Keratinocyte (primary cell): ENCODE measurements at regions not wholly inside any gene's neighbourhood (a gene's known extent, or its start where the extent isn't known, plus 50 kb on each side); places are given as distances from the start of the nearest gene placed in this dataset.

Experiments used
- DNase-seq: peaks from one replicate; pipeline ENCODE4 v3.0.0-alpha.2; 2011; ENCODE audit warnings: low read depth, missing footprints, low spot score
- FAIRE-seq: peaks from 2 replicates; lab custom pipeline; 2011; peaks lifted over from hg19 to GRCh38; lab: Jason Lieb, UNC
- H2AFZ ChIP-seq: 2 replicates; pipeline ENCODE4 v1.6.0; 2012; ENCODE audit warnings: low read length, control low read depth, inconsistent platforms; ENCODE audit not compliant: control insufficient read depth
- H3K27ac ChIP-seq: 2 replicates; pipeline ENCODE4 v1.5.1; 2011; ENCODE audit warnings: low read length; ENCODE audit not compliant: control insufficient read depth, insufficient read depth
- H3K27me3 ChIP-seq: 3 replicates; pipeline ENCODE4 v1.6.0; 2011; ENCODE audit warnings: low read length; ENCODE audit not compliant: control insufficient read depth, insufficient read depth; ENCODE audit errors: extremely low read depth
- H3K36me3 ChIP-seq, 2 experiments: 2 replicates in 1 of 2; 3 replicates in 1 of 2; pipeline ENCODE4 v1.5.1; 2011; ENCODE audit warnings: low read length in 2 of 2, mild to moderate bottlenecking in 1 of 2; ENCODE audit not compliant: control insufficient read depth in 2 of 2, insufficient read depth in 2 of 2; ENCODE audit errors: extremely low read depth in 1 of 2
- H3K4me1 ChIP-seq: 3 replicates; pipeline ENCODE4 v1.5.1; 2011; ENCODE audit warnings: low read length; ENCODE audit not compliant: control insufficient read depth, insufficient read depth; ENCODE audit errors: extremely low read depth
- H3K4me2 ChIP-seq: 3 replicates; pipeline ENCODE4 v1.6.0; 2011; ENCODE audit warnings: low read depth, low read length; ENCODE audit not compliant: control insufficient read depth, insufficient read depth; ENCODE audit errors: extremely low read depth
- H3K4me3 ChIP-seq, 3 experiments: fragments of 200-600 bp in 1 of 3; sonication (generic) in 1 of 3; 2 replicates in 2 of 3; 3 replicates in 1 of 3; pipeline ENCODE4 v1.5.1; 2011 to 2016; ENCODE audit warnings: low read length in 3 of 3, mild to moderate bottlenecking in 3 of 3, control low read depth in 2 of 3, inconsistent platforms in 1 of 3, low read depth in 1 of 3, mixed read lengths in 1 of 3, mixed run types in 1 of 3, moderate library complexity in 1 of 3; ENCODE audit not compliant: control insufficient read depth in 2 of 3, insufficient read depth in 2 of 3; ENCODE audit errors: extremely low read depth in 1 of 3
- H3K79me2 ChIP-seq: 2 replicates; pipeline ENCODE4 v1.6.0; 2012; ENCODE audit warnings: low read length; ENCODE audit not compliant: control insufficient read depth, insufficient read depth
- H3K9ac ChIP-seq: 3 replicates; pipeline ENCODE4 v1.6.0; 2011; ENCODE audit warnings: low read length; ENCODE audit not compliant: control insufficient read depth, insufficient read depth; ENCODE audit errors: extremely low read depth
- H3K9me1 ChIP-seq: 3 replicates; pipeline ENCODE4 v1.6.0; 2011; ENCODE audit warnings: low read length; ENCODE audit not compliant: control insufficient read depth, insufficient read depth; ENCODE audit errors: extremely low read depth
- H3K9me3 ChIP-seq: 2 replicates; pipeline ENCODE4 v1.5.1; 2012; ENCODE audit warnings: low read depth, low read length; ENCODE audit not compliant: control insufficient read depth
- H4K20me1 ChIP-seq: 3 replicates; pipeline ENCODE4 v1.6.0; 2011; ENCODE audit warnings: low read length; ENCODE audit not compliant: control insufficient read depth, insufficient read depth; ENCODE audit errors: extremely low read depth
- EZH2 ChIP-seq: IDR thresholded peaks from one replicate; pipeline ENCODE4 v1.6.1; 2012; ENCODE audit warnings: inconsistent platforms, mild to moderate bottlenecking, low read length, moderate library complexity
- dilution Hi-C: fragments of 300-500 bp; cut with MboI; formaldehyde crosslinking; loops from one replicate; pipeline ENCODE4 v1.7.0; 2020; ENCODE audit warnings: low sequenced_read_pairs; ENCODE audit not compliant: extremely low pct_ligation_motif_present
- TF ChIP-seq, protein P1 (sequence below), 3 experiments: IDR thresholded peaks in 1 of 3; conservative IDR thresholded peaks in 1 of 3; optimal IDR thresholded peaks in 1 of 3; 2 replicates in 2 of 3; 3 replicates in 1 of 3; pipeline versions ENCODE3 to v1.5.1; 2011; ENCODE audit warnings: low read length in 3 of 3, mild to moderate bottlenecking in 3 of 3, moderate library complexity in 2 of 3, control low read depth in 1 of 3, inconsistent platforms in 1 of 3; ENCODE audit not compliant: insufficient read depth in 2 of 3; ENCODE audit errors: extremely low read depth in 1 of 3

- H3K4me1 ChIP-seq = peaks cover 18% of the 10 kb centered on the region
- no peaks in the 10 kb centered on the region for H3K9me1 ChIP-seq
- no peak overlapping the region for H3K4me3 ChIP-seq
- H3K36me3 ChIP-seq = no peaks in the 10 kb centered on the region
- no peak for FAIRE-seq
- H3K27ac ChIP-seq = no peak overlapping the region
- no peak overlapping the region for H2AFZ ChIP-seq
- TF ChIP-seq EZH2 = no peak
- TF ChIP-seq, protein P1, sequence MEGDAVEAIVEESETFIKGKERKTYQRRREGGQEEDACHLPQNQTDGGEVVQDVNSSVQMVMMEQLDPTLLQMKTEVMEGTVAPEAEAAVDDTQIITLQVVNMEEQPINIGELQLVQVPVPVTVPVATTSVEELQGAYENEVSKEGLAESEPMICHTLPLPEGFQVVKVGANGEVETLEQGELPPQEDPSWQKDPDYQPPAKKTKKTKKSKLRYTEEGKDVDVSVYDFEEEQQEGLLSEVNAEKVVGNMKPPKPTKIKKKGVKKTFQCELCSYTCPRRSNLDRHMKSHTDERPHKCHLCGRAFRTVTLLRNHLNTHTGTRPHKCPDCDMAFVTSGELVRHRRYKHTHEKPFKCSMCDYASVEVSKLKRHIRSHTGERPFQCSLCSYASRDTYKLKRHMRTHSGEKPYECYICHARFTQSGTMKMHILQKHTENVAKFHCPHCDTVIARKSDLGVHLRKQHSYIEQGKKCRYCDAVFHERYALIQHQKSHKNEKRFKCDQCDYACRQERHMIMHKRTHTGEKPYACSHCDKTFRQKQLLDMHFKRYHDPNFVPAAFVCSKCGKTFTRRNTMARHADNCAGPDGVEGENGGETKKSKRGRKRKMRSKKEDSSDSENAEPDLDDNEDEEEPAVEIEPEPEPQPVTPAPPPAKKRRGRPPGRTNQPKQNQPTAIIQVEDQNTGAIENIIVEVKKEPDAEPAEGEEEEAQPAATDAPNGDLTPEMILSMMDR (optimal IDR thresholded peaks at IDR 0.05 in 1 of 3, IDR thresholded peaks at IDR 0.05 in 1 of 3, conservative IDR thresholded peaks at IDR 0.05 in 1 of 3; ENCODE audit: extremely low read depth in 1 of 3, insufficient read depth in 2 of 3, low read length in 3 of 3) = no peak
- DNase-seq = no peak
- no peaks in the 10 kb centered on the region for H3K79me2 ChIP-seq
- no peak overlapping the region for H3K9ac ChIP-seq
- dilution Hi-C loops = no loop called here
- no peaks in the 10 kb centered on the region for H3K27me3 ChIP-seq
- H3K4me2 ChIP-seq = no peak overlapping the region
- H3K9me3 ChIP-seq = no peaks in the 10 kb centered on the region
- H4K20me1 ChIP-seq = no peaks in the 10 kb centered on the region
These were observed 162.4 kb downstream of the ZDHHC21 start for GRCh38 chr9:14530841-14531240.

DNA sequence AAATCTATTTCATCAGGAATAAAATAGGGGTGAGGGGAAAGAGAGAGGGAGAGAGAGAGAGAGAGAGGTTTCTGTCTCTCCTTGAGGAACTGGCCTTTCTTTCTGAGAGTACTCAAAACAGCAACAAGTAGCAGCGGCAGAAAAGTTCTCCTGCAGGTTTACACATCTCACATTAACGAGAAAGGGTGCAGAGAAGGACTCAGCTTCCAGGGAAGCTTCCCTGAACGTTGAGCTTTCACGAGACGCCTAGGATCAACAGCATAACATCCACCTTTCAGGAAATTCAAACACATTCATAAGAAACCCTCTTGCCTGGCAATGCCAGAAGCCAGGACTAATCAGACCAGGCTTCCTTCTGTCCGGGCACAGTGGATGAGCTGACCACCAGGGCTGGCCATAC lies 162.9 kb downstream of the ZDHHC21 start:
- TF ChIP-seq, protein P1 (optimal IDR thresholded peaks at IDR 0.05 in 1 of 3, IDR thresholded peaks at IDR 0.05 in 1 of 3, conservative IDR thresholded peaks at IDR 0.05 in 1 of 3; ENCODE audit: extremely low read depth in 1 of 3, insufficient read depth in 2 of 3, low read length in 3 of 3) = no peak
- no peak for TF ChIP-seq EZH2
- Histone ChIP-seq H3K9me3 (no peaks in the 10 kb centered on the region), H4K20me1 (no peaks in the 10 kb centered on the region), H2AFZ (no peak overlapping the region), H3K4me2 (no peak overlapping the region), H3K36me3 (no peaks in the 10 kb centered on the region), H3K4me1 (peaks cover 18% of the 10 kb centered on the region), H3K4me3 (no peak overlapping the region), H3K9ac (no peak overlapping the region), H3K9me1 (no peaks in the 10 kb centered on the region), H3K79me2 (no peaks in the 10 kb centered on the region), H3K27me3 (no peaks in the 10 kb centered on the region), H3K27ac (no peak overlapping the region)
- dilution Hi-C loops = no loop called here
- FAIRE-seq = no peak
- DNase-seq = no peak
